Neural progenitor cell (in vitro differentiated cells): ENCODE measurements at regions not wholly inside any gene's neighbourhood (a gene's known extent, or its start where the extent isn't known, plus 50 kb on each side); places are given as distances from the start of the nearest gene placed in this dataset.

Source experiments
- CTCF ChIP-seq: fragments of 200-600 bp; sonication (generic); IDR thresholded peaks from 2 replicates; pipeline ENCODE4 v1.5.1; 2017; ENCODE audit warnings: antibody characterized with exemption, mild to moderate bottlenecking
- EZH2 ChIP-seq: fragments of 200-600 bp; sonication (generic); IDR thresholded peaks from 2 replicates; pipeline ENCODE4 v1.6.1; 2017; ENCODE audit warnings: antibody characterized with exemption, mild to moderate bottlenecking, moderate library complexity
- EZH2phosphoT487 ChIP-seq: fragments of 200-600 bp; sonication (generic); IDR thresholded peaks from 2 replicates; pipeline ENCODE4 v1.6.1; 2017; ENCODE audit warnings: antibody characterized with exemption

DNA sequence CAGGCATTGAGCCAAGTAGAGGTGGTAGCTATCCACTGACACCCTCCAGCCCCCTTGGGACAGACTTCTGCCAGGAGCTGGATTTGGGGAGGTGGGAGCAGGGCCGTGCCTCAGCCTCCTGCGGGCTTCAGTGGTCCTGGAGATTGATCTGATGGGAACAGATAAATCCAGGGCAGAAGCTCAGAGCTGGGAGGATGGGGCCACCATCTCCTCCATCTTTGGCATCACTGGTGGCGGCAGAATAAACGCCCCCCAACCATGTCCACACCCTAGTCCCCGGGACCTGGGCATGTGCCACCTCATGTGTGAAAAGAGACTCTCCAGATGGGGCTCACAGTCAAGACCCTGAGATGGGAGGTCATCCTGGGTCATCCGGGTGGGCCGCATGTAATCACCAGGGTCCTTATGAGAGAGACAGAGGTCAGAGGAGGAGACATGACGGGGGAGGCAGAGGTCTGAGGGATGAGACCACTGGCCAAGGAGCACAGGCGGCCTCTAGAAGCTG lies 209.6 kb upstream of the RTL1 start:
- TF ChIP-seq CTCF (no peak), EZH2 (no peak), EZH2phosphoT487 (no peak)
